Stimulated activated CD8-positive, alpha-beta memory T cell treated with anti-CD3 and anti-CD28 coated beads, Interleukin-15, amount 100 ng/mL, for 1 hour (primary cell): ENCODE measurements at regions not wholly inside any gene's neighbourhood (a gene's known extent, or its start where the extent isn't known, plus 50 kb on each side); places are given as distances from the start of the nearest gene placed in this dataset.

Experiments
- DNase-seq: peaks from one replicate; pipeline ENCODE4 v3.0.0-alpha.2; 2020; ENCODE audit warnings: low read depth

DNA sequence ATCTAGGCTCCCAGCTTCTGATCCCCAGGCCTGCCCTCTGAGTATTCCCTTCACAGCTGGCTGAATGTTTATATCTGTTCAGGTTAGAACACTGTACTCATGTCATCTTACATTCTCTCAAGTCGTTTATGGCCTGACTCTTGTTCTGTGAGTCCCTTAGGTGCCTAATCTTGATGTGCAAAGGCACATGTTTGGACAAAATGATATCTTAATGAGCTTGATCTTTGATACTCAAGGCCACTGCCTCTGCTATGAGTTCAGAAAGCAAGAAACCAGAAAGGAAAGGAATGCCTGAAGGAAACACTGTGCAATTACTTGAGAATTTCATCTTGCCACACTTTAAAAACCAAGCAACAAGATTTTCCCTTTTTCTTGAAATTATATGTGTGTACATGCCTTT is 391.8 kb upstream of the ZNF608 start:
- DNase-seq, result no peak

DNA sequence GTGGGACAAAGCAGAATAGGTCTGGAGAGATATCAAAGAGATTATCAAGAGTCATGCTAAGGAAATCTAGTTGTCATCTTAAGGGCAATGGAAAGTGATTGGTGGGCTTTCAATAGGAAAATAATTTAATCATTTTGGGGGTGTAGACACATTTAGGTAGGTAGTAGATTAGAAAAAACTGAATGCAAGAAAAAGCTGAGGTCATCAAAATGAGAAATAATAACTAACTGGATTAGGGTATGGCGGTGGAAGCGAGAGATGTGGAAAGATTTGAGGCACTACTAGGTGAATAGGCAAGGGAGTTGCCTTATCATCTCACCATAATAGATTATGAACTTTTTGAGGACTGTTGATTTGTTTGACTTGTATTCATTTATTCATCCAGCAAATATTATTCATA is 393.2 kb upstream of the ZNF608 start:
- DNase-seq, result no peak

DNA sequence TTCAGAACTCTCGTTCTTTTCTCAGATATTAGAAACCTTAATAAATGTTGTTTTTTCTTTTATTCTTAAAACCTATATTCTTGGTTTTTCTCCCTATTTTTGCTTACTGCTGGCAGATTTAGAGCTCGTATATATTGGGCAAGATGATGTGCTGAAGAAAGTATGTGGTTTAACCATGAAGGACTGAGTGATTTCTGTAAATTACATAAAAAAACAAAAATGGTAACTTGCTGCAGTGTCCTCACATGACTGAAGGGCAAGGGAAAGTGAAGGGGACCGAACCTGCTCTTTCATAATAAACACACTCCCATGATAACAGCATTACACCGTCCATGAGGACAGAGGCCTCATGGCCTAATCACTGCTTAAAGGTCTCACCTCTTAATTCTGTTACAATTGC is 393.8 kb upstream of the ZNF608 start:
- no peak for DNase-seq

DNA sequence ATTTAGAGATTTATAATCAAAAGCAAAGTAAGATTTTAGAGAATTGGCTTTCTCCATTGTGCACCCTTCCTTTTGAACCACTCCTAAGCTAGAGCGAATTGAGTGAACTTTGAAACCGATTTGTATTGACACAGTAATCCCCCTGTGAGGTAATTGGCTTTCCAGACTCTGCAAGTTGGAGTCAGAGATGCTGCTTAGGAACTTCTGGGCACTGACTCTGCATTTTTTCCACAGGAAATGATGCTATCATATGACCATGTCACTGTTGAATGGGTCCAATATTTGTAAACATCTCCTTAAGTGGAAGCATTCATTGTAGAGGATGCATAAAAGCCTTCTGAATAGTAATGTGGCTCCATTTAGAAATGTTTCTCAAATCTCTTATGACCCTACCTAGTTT is 394.4 kb upstream of the ZNF608 start:
- no peak for DNase-seq

DNA sequence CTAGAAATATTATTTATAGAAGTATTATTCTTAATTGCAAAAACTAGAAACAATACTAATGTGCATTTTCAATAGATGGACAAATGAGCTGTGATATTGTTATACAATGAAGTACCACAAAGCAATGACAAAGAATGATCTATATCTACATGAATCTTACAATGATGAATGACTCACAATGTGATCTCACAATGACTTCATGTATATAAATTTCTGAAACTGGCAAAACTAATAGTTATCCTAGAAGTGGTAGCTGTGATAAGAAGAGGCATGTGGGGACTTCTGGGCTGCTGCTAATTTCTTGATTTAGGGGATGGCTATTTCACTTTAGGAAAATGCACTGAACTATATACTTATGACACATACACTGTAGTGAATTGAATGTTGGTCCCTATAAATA is 396.0 kb upstream of the ZNF608 start:
- DNase-seq, result no peak

DNA sequence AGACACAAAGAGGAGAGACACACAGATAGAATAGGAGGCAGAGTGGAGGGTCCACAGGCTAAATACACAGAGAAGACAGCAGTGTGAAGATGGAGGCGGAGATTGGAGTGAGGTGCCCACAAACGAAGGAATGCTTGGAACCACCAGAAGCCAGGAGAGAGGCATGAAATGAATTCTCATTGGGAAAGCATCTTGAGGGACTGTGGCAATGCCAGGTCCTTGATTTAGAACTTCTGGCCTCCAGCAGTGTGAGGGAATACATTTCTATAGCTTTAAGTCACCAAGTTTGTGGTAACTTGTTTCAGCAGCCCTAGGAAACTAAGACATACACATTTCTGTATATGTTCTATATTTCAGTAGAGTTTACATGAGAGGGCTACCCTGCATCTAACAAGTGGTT is 396.6 kb upstream of the ZNF608 start:
- DNase-seq, result no peak

DNA sequence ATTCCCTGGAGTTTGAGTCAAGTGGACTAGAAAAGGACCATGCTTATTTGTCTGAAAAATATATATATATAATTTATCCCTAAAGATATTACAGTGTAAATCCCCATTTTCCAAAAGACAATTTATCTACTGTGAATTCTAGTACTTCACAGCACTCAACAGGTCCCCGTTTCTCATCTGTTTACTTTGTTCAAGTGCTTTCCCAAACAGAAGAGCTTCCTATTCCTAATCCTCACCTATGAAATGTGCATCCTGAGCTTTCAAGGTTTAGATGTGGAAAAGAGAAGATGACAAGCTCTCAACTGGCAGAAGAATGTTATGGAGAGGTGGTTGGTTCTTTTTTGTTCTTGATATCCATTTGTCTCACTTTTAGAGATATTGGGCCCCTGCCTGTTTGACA is 401.6 kb upstream of the ZNF608 start:
- DNase-seq, result no peak

DNA sequence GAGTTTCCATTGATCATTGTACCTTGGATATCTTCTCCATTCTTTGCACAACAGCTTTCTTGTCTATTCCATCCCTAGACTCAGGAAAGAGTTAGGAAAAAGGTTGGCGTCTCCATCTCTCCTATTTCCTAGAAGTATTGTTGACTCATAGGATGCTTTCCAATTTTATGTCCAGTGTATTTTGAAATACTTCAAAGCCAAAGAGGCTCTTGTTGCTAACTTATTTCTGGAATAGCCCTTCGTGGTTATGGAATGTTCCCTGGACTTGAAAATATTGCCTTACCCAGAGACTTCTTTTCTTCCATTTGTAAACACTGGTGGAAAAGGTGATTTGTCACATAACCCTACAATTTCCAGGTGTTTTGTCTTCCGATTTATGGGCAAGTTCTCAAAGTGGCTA is 402.3 kb upstream of the ZNF608 start:
- no peak for DNase-seq

DNA sequence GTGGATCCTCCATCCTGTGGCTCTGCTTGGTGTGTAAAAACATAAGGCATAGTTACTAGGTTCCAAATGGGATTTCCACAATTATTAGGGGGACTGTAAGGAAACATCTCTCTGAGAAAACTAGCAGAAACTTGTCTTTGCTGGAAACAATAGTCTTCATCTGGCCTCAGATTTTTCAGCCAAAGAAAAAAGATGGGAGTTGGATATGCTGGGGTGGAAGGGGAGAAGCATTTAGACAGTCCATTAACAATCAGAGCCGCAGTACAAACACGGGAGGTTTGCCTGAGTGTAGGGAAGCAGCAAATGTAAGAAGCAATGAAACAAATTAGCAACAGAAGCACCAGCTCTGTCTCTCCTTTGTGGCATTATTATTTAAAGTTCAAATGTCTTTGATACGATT is 402.7 kb upstream of the ZNF608 start:
- DNase-seq, result no peak

DNA sequence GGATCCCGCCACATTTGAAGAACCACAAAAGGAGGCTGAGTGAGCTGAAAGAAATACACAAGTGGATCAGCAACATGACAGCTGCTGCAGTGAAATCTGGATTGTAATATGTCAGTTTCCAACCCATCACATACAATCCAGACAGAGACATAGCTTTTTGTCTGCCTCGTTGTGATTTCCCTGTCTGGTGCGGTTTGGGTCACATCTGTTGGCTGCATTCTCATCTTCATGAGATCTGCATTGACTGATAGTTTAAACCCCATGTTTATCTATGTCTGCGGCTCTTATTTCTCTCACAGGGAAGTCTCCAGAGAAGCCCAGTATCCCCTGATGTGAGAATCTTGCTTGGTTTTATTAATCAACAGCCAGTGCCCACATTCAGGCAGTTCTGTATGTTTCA is 403.1 kb upstream of the ZNF608 start:
- DNase-seq, result no peak

DNA sequence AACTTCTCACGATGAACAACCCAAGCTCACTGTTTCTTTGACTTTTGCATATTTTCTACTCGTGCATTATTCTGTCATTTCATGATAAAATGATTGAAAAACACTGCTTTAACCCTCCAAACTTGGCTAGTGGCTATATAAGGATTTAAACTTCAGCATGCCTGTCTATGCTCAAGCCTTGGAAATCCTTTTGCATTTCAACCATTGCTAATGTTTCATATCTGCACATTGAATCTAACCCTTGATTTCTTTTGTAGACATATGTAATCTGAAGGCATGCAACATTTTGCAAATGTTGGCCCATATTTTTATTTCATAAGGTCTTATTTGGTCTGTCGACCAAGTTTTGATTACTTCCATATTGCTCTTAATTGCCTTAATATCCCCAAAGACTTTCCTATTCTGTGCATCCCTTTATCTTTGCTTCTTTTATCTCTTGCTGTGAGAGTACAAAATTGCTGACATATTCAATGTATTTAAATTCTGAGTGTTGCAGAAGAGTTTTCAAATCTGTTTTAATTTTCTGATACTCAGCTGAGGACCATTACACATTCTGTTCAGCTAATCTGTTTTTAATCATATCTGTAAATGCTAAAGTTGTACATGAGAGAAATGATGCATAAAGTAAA is 403.7 kb upstream of the ZNF608 start:
- no peak for DNase-seq

DNA sequence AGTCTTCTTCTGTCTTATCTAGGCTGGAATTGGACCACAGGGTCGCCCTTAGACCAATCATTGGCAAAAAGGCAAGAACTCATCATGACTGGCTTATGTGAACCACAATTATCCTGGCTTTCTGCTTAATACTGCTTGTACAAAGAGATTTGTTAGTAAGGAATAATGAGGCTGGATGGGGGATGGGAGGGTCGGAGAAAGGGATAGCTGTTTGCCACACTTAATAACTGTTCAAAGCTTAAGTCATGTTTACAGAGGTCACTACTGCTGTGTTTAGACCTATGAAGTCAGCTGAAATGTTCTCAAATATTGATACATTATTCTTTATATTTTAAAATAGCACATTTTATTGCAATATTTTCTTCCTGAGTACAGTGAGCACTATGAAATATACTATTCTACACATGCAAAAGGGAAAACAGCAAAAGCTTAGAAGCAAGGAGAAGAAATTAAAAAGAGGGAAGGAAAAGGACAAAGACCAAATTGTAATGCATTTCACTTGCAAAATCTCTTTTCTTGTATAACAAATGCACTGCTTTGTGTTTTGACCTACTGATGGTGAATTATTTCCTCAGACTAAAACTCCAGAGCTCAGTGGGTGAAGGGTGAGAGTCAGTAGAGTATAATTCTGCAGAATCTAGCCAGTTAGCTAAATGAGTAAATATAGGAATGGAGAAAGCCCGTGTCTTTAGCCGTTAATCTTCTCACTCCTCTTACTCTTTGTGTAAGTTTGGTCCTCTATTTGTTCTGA is 404.9 kb upstream of the ZNF608 start:
- DNase-seq, result no peak

DNA sequence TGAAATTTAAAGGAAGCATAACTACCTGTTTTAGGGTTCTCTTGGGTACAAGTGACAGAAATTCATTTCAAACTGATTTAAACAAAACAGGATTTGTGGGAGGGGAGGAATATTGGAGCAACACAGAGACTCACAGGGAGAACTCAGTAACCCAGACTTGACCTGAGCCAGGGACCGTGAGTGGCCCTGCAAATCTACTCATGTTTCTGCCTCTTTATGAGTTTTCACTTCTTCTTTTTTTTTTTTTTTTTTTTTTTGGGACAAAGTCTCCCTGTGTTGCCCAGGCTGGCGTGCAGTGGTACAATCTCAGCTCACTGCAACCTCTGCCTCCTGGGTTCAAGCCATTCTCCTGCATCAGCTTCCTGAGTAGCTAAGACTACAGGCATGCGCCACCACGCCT is 405.6 kb upstream of the ZNF608 start:
- DNase-seq, result no peak

DNA sequence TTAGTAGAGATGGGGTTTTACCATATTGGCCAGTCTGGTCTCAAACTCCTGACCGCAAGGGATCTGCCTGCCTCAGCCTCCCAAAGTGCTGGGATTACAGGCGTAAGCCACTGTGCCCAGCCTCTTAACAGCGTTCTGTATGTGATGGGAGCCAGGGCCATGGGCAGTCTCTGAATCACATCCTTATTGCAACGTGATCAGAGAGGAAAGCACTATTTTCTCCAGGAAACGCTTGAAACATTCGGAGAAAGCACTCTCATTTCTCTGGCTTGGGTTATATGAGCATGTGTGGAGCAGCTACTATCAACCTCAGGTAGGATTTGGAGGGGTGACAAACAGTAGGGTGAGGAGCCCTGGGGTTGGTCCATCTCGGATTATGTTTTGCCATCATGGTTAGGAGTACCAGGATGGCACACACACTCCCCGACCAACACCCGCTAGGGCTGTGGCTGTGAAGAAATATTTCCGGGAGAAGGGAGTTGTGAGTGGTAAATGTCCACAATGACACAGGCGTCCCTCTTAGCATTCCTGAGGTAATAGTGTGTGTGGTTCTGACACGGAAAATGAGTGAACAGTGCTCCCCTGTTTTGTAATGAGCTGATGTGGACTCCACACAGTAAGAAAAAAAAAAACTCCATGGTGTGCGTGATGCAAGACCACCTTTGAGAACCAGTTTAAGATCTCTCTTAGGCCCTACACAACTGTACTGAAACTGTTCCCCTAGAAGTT is 406.2 kb upstream of the ZNF608 start:
- DNase-seq, result no peak

DNA sequence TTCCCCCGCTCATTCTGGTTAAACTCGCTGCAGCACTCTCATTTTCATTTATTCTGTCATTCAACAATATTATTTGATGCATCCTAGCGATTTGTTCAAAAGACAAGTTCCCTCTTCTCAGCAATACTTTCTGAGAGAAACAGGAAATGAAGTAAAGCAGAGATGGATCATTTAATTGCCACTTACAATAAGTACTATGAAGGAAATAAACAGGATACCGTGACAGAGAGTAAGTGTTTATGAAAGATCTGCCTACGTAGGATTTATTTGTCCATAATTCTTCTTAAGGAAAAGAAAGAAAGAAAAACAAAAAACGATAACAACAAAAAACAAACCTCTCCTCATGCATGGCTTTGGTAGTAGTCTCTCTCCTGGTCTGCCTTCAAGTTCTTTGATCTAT is 406.8 kb upstream of the ZNF608 start:
- DNase-seq, result no peak

DNA sequence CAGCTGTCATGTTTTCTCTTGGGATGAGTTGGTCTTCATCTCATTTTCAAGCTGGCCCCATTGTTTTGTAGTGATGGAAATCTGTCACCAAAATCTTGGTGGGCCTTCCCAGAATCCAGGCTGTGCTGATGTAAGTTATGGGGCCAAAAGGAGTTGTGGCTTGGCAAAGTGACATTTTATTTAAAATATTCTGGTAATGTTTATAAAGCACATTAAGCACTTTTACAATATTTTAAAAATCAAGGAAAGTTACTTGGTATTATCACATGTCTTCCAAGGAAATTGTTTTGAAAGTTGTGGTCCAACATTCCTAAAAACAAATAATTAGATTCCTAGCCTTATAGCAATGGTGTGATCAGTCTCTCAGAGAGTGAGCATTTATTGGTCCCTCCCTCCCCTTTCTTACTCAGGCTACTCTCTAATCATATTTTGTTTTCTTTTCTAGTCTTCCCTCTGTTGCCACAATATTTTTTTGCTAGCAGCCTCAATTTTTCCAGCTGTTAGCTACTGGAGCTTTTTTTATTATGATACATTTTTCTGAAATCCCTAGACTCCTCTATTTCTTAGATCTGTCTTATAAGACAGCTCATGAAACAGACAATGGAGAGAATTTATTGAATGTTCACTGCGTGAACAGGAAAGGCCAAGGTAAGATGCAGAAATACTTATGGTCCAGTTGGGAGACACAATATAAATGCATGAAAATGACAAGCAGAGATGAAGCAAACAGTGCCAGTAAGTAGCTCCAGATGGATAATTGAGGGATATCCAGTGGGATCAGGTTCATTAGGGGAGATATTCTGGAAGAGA is 408.1 kb upstream of the ZNF608 start:
- DNase-seq, result no peak

DNA sequence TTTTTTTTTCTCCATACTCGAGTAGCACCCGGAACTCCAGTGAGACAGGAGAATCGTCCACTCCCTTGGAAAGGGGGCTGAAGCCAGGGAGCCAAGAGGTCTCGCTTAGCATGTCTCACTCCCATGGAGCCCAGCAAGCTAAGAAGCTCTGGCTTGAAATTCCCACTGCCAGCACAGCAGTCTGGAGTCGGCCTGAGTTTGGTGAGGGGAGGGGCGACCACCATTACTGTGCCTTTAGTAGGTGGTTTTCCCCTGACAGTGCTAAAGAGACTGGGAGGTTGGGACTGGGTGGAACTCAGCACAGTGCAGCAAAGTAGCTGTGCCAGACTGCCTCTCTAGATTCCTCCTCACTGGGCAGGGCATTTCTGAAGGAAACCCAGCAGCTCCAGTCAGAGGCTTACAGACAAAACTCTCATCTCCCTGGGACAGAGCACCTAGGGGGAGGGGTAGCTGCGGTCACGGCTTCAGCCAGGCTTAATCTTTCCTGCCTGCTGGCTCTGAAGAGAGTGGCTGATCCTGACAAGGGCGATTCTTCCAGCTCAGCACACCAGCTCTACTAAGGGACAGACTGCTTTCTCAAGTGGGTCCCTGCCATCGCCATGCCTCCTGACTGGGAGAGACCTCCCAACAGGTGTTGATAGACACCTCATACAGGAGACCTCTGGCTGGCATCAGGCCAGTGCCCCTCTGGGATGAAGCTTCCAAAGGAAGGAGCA is 414.5 kb upstream of the ZNF608 start:
- no peak for DNase-seq

DNA sequence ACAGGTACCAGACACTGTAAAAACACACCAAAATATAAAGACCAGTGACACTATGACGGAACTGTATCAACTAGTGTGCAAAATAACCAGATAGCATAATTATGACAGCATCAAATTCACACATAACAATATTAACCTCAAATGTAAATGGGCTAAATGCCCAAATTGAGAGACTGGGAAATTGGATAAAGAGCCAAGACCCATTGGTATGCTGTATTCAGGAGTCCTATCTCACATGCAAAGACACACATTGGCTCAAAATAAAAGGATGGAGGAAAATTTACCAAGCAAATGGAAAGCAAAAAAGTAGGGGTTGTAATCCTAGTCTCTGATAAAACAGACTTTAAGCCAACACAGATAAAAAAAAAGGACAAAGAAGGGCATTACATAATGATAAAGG is 416.3 kb upstream of the ZNF608 start:
- DNase-seq, result no peak

DNA sequence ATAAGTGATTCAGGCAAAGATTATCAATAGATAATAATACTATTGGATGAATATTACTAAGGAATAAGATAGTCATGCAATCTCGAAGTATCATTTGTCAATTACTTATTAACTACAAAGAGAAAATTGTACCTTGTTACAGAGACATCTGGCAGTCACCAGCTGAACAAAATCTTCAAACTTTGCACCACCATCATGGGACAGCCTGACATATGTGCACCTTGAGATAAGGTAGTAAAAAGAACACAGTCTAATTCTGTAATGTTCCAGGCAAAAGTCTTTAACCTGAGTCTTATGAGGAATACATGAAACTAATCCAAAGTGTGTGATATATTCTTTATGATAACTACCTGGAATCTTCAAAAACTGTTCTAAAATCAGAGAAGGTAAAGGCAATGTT is 423.0 kb upstream of the ZNF608 start:
- no peak for DNase-seq

DNA sequence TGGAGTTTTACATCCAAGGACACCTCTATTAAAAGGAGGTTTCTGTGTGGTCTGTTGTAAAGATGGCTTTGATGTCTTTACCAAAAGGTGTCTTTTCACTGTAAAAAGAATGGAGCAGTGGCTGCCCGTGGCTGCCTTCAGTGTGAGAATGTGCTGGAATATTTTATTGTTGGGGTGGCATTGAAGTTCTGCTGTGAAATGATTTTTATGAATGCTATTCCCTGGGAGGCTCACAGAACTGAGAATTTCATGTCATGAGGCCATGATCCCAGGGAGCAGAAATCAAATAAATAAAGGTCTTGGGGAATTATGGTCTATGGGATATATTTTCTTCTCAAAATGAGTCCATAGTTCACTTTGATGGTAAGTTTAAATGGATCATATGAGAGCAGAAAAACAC is 425.2 kb upstream of the ZNF608 start:
- DNase-seq, result no peak

DNA sequence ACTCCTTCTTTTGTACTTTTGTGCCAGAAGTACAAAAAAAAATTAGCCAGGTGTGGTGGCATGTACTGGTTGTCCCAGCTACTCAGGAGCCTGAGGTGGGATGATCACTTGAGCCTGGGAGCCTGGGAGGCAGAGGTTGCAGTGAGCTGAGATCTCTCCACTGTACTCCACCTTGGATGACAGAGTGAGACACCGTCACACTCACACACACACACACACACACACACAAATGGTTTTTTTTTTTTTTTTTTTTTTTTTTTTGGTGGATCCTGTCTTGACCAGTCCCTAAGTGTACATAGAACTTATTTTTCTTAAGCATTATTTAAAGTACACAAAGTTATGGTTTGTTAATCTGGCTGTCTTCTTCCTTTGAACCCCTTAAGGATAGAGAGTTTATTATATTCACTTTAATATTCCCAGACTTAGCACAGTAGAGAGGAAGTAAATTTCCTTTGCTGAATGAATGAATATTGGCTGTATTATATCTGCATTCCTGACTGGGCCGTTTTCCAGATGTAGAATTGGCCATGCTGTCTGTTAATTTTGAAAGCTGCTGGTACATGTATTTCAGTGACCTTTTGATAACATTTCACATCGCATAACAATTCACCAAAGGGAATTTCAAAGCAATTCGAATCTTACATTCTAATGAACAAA is 429.0 kb upstream of the ZNF608 start:
- DNase-seq, result no peak

DNA sequence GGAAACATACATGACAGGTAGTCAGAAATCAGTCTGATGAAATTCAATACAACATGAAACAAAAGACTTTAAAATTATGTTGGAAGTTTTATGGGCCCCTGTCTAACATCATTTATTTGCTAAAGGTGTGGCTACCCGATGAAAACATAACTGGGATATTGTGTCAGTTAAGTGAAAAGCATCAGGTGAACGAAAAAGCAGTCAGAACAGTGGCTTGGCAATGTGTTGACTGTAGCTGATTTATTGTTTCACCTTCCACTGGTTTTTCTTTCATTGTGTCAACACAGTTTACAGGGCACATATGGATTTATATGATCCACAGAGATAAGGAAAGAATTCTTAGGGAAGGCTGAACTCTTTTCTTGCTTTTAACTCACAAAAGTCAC is 429.6 kb upstream of the ZNF608 start:
- DNase-seq, result no peak
